ENCODE measurements at regions not wholly inside any gene's neighbourhood (a gene's known extent, or its start where the extent isn't known, plus 50 kb on each side); places are given as distances from the start of the nearest gene placed in this dataset.
A peak's percentile ranks its signal among the peaks of the same experiment; 100 is the strongest.
"Not testable (repeated sequence)": the region's sequence is repeated elsewhere in the genome, so short reads cannot be mapped to it uniquely, and the experiment has no call there.

GRCh38 chr12:82529101-82529500 lies 157.6 kb upstream of the TMTC2 start:
- DNase-seq = no peak

- no peak for DNase-seq
Measured at GRCh38 chr12:82529954-82530353, 156.8 kb upstream of the TMTC2 start.

DNA sequence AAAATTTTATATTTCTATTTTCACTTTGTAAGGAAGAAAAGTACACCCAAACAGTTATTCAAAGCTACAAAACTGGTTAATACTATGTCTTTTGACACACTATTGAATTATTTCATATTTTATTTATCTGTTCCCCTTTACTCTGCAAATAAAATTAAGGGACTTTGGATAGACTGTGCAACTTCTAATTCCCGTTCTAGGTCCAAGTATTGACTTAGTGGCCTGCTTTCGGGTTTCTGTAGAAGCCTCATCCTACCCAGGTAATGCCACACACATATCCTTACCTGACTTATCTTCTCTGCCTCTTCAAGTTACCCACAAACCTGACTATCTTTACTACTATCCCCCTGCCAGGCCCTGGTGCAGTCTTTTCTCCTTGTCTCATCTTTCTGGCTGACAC lies 156.3 kb upstream of the TMTC2 start:
- DNase-seq = no peak

GRCh38 chr12:82533341-82533740 lies 153.4 kb upstream of the TMTC2 start:
- no peak for DNase-seq

- DNase-seq = no peak
Measured at GRCh38 chr12:82537436-82537835, 149.3 kb upstream of the TMTC2 start.

DNA sequence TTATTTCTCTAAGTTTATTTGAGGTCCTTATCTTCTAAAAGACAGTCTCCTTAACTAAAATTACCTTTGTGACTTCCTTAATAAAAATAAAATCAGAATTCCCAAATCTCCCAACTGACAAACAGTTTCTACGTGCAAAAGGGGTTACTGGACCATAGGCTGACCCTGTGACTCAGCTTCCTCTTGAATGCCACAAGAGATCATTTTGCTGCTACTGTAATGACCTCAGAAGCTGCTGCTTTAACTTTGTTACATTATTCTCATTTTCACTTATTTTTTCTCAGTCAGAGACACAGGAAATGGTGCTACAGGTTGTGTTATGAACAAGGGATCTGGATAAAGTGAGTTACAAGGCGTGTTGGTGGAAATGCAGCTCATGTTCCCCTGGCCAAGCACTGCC lies 132.2 kb upstream of the TMTC2 start:
- peak; percentile 18 for DNase-seq

GRCh38 chr12:82555699-82556098 lies 131.0 kb upstream of the TMTC2 start:
- DNase-seq = no peak

GRCh38 chr12:82565966-82566365 lies 120.7 kb upstream of the TMTC2 start:
- DNase-seq = no peak

- no peak for DNase-seq
Measured at GRCh38 chr12:82567688-82568087, 119.0 kb upstream of the TMTC2 start.

DNA sequence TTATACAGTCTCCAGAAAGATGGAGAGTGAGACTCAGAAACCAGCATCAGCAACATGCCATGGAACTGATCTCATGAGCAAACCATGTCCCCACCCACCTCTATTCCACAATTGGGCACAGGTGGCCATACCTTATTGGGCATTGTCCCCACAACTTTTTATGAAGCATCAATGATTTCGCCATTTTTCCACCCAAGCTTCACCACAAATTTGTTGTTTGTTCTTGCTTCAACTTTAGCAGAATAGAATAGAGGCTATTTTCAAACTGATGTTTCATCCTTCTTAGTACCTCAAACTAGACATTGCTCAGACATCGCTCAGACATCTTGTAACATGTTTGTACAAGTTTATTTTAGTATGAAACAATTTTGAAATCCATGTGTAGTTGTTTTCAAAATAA lies 112.5 kb upstream of the TMTC2 start:
- DNase-seq = no peak

GRCh38 chr12:82578725-82579124 lies 108.0 kb upstream of the TMTC2 start:
- DNase-seq = no peak

GRCh38 chr12:82583756-82584155 lies 103.0 kb upstream of the TMTC2 start:
- no peak for DNase-seq

DNA sequence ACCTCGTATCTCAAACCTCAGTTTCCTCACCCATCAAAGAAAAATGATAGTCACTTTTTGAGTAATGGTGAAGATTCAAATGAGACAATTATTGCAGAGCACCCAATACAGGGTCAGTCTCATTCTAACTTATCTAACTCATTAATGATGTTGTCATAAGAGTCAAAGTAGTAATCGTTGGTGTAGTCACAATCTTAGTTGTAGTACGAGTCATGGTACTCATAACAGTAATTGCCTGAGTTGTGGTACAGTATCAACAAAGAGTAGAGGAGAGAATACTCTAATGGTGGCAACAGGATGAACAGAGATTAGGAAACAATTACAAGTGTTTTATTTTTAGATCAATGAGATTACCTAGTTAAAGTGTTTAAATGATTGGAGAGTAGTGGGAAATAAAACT lies 93.6 kb upstream of the TMTC2 start:
- DNase-seq = no peak

DNA sequence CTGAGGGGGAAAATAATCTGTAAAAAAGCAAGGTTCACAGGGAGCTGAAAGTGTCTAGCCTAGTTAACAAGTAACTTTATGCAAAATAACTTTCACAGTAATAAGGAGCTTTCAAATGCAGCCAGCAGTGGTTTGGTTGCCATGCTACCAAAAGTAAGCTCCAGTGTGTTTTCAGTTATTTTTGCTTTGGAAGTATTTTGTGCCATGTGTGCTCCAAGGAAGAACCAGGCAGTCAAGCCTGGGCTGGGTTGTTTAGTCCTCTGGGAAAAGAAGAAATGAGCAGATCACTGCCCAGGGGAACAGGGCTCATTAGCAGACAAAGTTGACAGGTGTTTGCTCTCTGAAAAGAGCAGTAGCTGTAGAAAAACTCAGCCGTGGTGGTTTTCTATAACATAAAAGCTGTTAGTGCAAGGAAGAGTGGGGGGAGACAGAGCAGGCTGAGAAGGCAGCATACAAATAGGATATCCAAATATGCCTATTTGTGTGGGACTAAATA lies 92.8 kb upstream of the TMTC2 start:
- DNase-seq = no peak

DNA sequence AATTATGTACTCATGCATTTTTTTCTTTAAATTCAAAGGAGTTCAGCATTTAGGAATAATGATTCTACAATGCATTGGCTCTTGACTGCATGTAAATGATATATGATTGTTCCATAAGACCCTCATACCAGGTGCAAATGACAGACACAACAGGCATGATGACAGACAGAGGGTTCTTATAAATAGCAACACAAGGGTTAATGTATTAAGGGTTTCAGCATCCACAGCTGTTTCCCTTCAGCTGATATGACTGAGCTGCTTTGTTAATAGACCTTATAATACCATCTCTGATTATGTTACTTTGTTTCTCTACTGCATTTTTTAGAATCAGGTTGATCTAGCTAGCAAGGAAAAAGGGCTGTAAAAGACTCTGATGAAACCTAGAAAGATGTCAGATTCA lies 90.8 kb upstream of the TMTC2 start:
- DNase-seq = no peak

- DNase-seq = no peak
Measured at GRCh38 chr12:82596483-82596882, 90.2 kb upstream of the TMTC2 start.

- no peak for DNase-seq
Measured at GRCh38 chr12:82600379-82600778, 86.3 kb upstream of the TMTC2 start.

DNA sequence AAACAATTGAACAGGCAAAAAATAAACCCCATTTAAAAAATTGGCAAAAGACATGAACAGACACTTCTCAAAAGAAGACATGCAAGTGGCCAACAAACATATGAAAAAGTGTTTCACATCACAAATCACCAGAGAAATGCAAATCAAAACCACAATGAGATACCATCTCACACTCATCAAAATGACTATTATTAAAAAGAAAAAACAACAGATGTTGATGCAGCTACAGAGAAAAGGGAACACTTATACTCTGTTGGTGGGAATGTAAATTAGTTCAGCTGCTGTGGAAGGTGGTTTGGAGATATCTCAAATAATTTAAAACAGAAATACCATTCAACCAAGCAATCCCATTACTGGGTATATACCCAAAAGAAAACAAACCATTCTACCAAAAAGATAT lies 83.1 kb upstream of the TMTC2 start:
- DNase-seq = not testable (repeated sequence)

GRCh38 chr12:82605115-82605514 lies 81.6 kb upstream of the TMTC2 start:
- no peak for DNase-seq

- no peak for DNase-seq
Measured at GRCh38 chr12:82608706-82609105, 78.0 kb upstream of the TMTC2 start.

GRCh38 chr12:82609234-82609914 lies 77.3 kb upstream of the TMTC2 start:
- DNase-seq = no peak

- no peak for DNase-seq
Measured at GRCh38 chr12:82619644-82620043, 67.1 kb upstream of the TMTC2 start.

GRCh38 chr12:82620917-82621316 lies 65.8 kb upstream of the TMTC2 start:
- no peak for DNase-seq

GRCh38 chr12:82625523-82625922 lies 61.2 kb upstream of the TMTC2 start:
- no peak for DNase-seq

DNA sequence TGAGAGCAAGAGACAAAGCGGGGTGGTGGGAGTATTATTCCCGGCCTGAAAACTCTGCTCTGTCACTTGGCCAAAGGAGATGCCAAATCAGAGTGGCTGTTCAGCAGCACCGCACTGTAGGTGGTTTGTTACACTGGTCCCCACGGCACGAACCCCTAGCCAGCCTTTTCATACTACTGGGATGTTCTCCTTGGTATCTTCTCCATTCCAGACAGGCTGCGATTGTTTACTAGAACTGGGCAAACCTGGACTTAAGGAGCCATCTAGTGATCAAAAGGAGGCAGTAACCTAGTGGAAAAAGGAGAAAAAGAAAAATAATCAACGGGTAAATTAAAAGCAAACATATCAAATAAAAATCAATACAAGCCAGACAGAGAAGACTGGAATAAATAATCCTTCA lies 58.9 kb upstream of the TMTC2 start:
- peak; percentile 38 for DNase-seq
